ENCODE measurements at regions not wholly inside any gene's neighbourhood (a gene's known extent, or its start where the extent isn't known, plus 50 kb on each side); places are given as distances from the start of the nearest gene placed in this dataset.
A peak's percentile ranks its signal among the peaks of the same experiment; 100 is the strongest.
"Not testable (repeated sequence)": the region's sequence is repeated elsewhere in the genome, so short reads cannot be mapped to it uniquely, and the experiment has no call there.

GRCh38 chr1:218494449-218494852 lies 149.3 kb downstream of the TGFB2 start:
- DNase-seq: no peak

- DNase-seq: no peak
Observed at GRCh38 chr1:218495931-218496330, 150.8 kb downstream of the TGFB2 start.

GRCh38 chr1:218496561-218496960 lies 151.4 kb downstream of the TGFB2 start:
- no peak for DNase-seq

- no peak for DNase-seq
Observed at GRCh38 chr1:218498056-218498938, 153.2 kb downstream of the TGFB2 start.

- DNase-seq: no peak
Observed at GRCh38 chr1:218499011-218499691, 154.0 kb downstream of the TGFB2 start.

- no peak for DNase-seq
Observed at GRCh38 chr1:218499911-218500310, 154.8 kb downstream of the TGFB2 start.

GRCh38 chr1:218501161-218501560 lies 156.0 kb downstream of the TGFB2 start:
- no peak for DNase-seq

GRCh38 chr1:218502383-218502782 lies 157.2 kb downstream of the TGFB2 start:
- DNase-seq: no peak

- DNase-seq: no peak
Observed at GRCh38 chr1:218503102-218503501, 158.0 kb downstream of the TGFB2 start.

- no peak for DNase-seq
Observed at GRCh38 chr1:218507355-218508002, 162.3 kb downstream of the TGFB2 start.

GRCh38 chr1:218510153-218510772 lies 165.1 kb downstream of the TGFB2 start:
- DNase-seq: no peak

GRCh38 chr1:218513328-218513727 lies 168.2 kb downstream of the TGFB2 start:
- DNase-seq: peak; percentile 22

GRCh38 chr1:218514689-218515088 lies 169.6 kb downstream of the TGFB2 start:
- DNase-seq: no peak

GRCh38 chr1:218516526-218516925 lies 171.4 kb downstream of the TGFB2 start:
- no peak for DNase-seq

GRCh38 chr1:218517459-218517858 lies 172.3 kb downstream of the TGFB2 start:
- DNase-seq: no peak

GRCh38 chr1:218518216-218518740 lies 173.1 kb downstream of the TGFB2 start:
- DNase-seq: peak; percentile 11

GRCh38 chr1:218520646-218521045 lies 175.5 kb downstream of the TGFB2 start:
- not testable (repeated sequence) for DNase-seq

GRCh38 chr1:218521414-218522169 lies 176.5 kb downstream of the TGFB2 start:
- DNase-seq: no peak

- DNase-seq: no peak
Observed at GRCh38 chr1:218524526-218524925, 179.4 kb downstream of the TGFB2 start.

GRCh38 chr1:218525031-218525430 lies 179.9 kb downstream of the TGFB2 start:
- DNase-seq: no peak

- no peak for DNase-seq
Observed at GRCh38 chr1:218525451-218526197, 180.5 kb downstream of the TGFB2 start.

Measured in DMS 273 treated with DMSO at 0.1 percent for 48 hours (cell line).